ENCODE measurements at regions not wholly inside any gene's neighbourhood (a gene's known extent, or its start where the extent isn't known, plus 50 kb on each side); places are given as distances from the start of the nearest gene placed in this dataset.
A peak's percentile ranks its signal among the peaks of the same experiment; 100 is the strongest.
"Not testable (repeated sequence)": the region's sequence is repeated elsewhere in the genome, so short reads cannot be mapped to it uniquely, and the experiment has no call there.

DNA sequence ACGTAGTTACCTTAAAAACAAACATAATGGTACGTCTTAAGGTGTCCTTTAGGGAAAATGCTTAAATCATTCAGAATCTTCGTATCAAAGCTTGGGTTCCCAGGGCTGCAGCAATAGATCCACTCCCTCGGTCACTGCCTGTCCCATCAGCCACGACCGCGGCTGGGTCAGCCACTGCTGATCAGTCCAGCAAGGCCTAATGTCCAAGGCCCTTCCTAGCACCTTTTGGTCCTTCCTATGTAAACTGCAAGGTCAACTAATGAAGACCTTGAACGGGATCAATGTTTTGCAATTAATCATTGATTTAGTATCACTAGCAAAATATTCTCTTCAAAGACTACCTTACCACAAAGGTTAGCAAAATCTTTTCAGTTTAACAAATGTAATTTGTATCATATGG, 122.2 kb upstream of the IGF1R start:
- no peak for DNase-seq (ENCODE audit: low read depth)

DNA sequence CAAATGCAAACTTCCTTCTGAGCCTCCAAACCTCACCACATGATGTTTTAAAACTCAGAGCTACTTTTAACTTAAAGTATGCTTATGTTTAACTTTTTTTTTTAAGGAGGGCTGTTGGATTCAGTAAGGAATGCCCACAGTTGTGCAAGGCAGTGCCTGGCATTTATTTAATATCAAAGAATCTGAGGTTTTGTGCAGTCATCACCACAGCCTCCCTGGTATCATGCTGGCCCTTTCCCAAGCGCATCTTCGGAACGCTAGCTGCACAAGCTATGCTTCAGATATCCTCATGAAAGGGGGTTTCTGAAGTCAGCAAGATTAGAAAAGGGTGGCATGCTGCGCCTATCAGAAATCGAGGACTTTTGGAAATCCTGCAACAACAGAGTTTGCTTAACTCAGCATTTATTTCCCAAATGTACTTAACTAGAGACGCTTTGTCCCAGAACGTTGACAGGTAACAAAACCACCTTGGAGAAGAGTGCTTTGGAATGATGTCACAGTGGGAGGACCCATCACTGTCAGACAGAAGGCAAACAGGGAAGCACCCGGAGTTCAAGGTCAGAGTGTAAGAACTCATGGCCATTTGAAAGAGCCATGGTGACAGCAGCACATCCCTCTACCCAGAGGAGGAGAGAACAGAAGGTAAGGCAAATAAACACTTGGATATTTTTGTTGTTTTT, 120.2 kb upstream of the IGF1R start:
- no peak for DNase-seq (ENCODE audit: low read depth)

DNA sequence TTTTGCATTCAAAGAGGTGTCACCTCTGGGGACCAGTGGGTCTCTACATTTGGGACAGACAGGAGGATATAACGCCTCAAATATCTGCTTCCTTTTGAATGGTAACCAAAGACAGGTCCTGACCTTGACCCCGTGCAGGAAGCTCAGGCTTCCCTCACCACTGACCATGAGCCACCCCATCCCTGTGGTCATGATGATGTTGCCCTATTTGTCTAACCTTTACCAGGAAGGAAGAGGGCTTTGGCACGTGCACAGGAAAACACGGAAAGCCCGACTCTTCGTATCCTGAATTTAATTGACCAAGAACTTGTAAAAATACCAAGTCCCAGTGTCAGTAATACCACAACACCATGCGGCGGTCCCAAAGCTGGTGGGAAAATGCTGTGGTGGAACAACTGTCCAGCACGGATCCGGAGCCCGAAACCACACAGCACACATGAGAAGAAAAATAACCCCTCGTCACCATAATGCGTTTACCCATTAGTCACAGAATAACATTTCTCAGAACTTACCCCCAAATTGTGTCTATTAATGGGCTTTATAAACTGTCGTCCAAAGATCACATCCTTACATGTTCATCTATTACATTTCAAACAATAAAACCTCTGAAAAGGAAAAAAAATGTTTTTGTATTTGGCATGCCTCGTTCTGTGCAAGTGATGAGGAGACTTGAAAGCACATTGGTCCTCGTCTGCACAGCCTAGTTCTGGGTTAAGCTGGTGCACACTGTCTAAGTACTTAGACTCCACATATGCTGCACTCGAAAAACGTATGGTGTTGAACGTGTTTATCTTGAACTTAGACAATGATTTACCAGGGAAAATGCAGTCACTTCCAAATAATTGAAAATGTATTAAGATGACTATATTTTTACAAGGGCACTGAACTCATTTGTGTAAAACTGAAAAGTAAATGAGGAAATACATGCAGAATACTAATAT, 118.9 kb upstream of the IGF1R start:
- DNase-seq (ENCODE audit: low read depth), result no peak

DNA sequence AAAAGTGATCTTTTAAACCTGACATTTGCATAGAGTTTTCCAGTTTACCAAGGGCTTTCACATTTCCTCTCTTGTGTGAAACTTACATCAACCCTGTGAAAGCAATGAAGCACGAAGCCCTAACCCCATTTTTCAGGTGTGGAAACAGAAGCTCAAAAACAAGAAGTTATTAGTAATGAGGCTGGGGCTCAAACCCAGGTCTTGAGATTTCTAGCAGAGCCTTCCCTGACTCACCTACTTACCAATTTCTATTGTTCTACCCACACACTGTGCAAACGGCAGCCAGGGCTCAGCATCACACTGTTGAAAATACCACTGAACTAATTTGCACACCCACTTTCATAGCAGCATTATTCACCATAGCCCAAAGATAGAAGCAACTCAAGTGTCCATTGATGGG, 117.8 kb upstream of the IGF1R start:
- DNase-seq (ENCODE audit: low read depth), result no peak

GRCh38 chr15:98532063-98532462, 116.3 kb upstream of the IGF1R start:
- no peak for DNase-seq (ENCODE audit: low read depth)

DNA sequence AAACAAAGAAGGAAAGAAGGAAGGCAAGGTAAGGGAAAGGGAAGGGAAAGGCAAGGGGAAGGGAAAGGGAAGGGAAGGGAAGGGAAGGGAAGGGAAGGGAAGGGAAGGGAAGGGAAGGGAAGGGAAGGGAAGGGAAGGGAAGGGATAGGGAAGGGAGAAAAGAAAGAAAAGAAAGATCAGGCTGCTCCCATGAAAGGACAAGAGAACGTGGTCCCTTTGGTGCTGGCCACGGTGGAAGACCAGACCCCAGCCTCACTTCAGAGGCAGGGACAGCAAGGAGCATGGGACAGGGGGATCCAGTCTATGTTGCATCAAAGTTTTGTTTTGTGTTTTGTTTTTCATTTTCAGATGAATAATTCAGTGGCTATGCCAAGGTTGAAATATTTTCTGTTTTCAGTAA, 111.4 kb upstream of the IGF1R start:
- no peak for DNase-seq (ENCODE audit: low read depth)

DNA sequence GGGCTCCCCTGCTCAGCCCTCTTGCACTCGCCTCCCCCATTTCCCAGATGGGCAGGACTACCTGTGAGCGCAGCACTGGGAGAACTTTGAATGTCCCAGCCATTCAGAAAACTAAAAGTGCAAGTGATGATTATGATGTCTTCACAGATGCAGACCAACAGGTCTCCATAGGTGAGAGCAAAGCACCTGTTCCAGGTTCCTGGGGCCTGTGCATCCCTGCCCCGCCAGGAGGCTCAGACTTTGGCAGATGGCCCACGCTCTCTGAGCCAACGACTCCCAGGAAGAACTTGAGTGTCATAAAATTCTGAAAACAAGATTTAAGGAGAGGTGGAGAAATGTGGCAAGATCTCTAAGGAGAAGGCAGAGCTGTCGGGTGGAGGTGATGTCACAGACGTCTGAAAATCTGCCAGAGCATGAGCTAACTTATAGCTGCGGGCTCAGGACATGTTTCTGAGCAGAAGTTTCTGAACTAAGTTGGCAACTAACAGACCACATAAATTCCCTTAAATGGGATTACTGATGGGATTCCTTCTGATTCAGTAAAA, 110.8 kb upstream of the IGF1R start:
- no peak for DNase-seq (ENCODE audit: low read depth)

DNA sequence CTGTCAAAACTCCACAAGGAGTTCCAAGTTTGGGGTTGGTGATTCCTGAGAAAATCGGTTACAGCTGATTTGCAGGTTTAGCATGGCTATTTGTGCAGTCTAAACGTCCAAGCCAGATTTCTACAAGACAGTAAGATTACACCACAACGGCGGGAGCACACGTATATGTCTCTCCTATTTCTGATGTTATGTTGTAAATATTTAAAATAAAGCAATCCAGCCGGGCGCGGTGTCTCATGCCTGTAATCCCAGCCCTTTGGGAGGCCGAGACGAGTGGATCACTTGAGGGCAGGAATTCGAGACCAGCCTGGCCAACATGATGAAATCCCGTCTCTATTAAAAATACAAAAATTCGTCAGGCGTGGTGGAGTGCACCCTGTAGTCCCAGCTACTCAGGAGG, 106.8 kb upstream of the IGF1R start:
- DNase-seq (ENCODE audit: low read depth), result no peak

DNA sequence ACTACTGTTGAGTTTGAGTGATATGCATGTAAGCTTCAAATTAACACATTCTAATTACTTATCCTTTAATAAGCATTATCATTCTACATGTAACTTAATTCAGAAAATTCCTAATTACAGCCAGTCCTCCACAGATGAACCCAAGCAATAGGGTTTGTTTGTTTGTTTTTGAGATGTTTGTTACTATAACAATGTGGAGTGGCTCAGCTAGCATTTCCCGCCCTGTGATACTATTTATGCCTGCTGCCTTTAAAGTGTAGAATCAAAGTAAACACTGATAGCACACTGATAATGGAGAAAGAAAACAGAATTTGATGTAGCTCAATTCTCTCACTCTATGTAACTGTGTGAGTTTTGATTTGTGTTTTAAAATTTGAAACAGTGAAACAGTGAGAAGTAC, 105.1 kb upstream of the IGF1R start:
- DNase-seq (ENCODE audit: low read depth), result no peak

- DNase-seq (ENCODE audit: low read depth), result no peak
These were observed 102.0 kb upstream of the IGF1R start for GRCh38 chr15:98546329-98546728.

DNA sequence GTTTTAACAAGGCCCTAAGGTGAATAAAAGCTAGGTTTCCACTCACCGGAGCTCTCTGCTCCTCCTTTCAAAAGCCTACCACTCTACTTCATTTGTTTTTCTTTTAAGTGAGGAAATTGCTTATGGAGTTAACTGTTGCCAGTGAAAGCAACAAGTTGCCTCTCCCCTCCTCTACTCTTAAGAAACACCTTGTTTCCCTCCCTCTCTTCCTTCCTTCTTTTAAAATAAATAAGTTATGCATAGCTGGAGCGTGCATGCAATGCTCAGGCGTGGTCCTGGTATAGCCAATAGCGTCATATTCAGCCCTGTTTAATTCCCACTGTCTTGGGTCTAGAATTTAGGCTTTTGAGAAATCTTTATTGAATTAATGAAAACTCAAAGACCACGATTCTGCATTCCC, 101.1 kb upstream of the IGF1R start:
- no peak for DNase-seq (ENCODE audit: low read depth)

- no peak for DNase-seq (ENCODE audit: low read depth)
These were observed 100.6 kb upstream of the IGF1R start for GRCh38 chr15:98547741-98548138.

DNA sequence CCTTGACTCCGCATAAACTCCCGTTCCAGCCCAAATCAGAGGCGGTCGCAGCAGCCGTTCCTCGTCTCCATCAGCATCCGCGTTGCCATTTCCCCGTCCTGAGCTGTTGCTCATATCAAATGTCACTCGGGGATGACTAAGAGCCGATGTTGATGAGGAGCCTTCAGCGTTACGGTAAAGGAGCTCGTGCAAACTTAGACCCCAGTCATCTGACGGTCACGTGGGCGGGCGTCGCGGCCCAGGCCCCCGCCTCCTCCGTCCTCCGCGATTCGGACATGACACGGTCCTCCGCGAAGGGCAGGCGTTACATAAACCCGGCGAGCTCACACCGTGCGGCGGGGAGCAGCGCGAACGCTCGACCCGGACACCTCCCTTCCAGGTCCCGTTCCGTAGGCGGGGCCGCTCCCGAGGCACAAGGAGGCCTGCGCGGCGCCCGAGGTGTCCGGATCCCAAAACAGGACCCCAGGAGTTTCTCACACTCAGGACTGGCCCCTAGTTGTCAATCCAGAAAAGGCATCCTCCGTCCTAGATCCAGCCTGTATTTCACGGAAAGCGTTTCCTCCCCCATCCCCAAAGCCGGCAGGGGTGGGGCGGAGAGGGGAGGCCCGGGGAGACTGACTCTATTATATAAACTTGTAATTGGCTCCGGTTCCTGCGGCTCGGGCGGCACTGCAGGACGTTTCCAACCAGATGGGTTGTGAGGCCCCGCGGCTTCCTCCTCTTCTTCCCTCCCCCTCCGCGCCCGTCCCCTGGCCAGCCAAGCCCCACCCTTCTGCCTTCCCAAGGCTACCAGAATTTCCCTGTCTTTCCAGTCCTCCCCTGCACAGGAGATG, 100.0 kb upstream of the IGF1R start:
- DNase-seq (ENCODE audit: low read depth), result peak; percentile 67

DNA sequence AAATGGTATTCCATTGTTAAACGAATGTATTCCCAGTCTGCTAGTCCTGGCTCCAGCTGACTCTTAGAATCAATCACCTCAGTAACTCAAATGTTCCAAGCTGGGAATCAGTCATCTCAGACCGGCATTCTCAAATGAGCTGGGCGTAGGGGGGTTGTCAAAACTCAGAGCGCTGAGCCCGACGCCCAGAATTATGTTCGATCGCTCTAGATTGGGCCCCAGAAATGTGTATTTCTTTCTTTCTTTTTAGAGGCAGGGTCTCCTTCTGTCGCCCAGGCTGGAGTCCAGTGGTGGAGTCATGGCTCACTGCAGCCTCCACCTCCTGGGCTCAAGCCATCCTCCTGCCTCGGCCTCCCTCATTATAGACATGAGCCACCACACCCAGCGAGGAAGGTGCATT, 99.3 kb upstream of the IGF1R start:
- no peak for DNase-seq (ENCODE audit: low read depth)

DNA sequence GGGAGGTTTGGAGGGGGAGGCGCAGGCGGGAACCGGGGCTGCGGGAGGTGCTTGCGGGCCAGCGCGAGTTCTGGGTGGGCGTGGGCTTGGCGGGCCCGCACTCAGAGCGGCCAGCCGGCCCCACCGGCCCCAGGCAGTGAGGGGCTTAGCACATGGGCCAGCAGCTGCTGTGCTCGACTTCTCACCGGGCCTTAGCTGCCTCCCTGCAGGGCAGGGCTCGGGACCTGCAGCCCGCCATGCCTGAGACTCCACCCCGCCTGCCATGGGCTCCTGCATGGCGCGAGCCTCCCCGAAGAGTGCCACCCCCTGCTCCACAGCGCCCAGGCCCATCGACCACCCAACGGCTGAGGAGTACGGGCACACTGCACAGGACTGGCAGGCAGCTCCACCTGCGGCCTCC, 98.6 kb upstream of the IGF1R start:
- DNase-seq (ENCODE audit: low read depth), result no peak

DNA sequence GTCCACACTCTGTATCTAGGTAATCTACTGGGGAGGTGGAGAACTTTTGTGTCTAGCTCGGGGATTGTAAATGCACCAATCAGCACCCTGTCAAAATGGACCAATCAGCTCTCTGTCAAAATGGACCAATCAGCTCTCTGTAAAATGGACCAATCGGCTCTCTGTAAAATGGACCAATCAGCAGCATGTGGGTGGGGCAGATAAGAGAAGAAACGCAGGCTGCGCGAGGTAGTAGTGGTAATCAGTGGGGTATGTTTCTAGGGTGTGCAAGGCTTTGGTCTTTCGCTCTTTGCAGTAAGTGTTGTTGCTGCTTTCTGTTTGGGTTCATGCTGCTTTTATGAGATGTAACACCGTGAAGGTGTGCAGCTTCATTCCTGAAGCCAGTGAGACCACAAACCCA, 98.0 kb upstream of the IGF1R start:
- DNase-seq (ENCODE audit: low read depth), result not testable (repeated sequence)

- DNase-seq (ENCODE audit: low read depth), result no peak
These were observed 96.3 kb upstream of the IGF1R start for GRCh38 chr15:98551936-98552562.

DNA sequence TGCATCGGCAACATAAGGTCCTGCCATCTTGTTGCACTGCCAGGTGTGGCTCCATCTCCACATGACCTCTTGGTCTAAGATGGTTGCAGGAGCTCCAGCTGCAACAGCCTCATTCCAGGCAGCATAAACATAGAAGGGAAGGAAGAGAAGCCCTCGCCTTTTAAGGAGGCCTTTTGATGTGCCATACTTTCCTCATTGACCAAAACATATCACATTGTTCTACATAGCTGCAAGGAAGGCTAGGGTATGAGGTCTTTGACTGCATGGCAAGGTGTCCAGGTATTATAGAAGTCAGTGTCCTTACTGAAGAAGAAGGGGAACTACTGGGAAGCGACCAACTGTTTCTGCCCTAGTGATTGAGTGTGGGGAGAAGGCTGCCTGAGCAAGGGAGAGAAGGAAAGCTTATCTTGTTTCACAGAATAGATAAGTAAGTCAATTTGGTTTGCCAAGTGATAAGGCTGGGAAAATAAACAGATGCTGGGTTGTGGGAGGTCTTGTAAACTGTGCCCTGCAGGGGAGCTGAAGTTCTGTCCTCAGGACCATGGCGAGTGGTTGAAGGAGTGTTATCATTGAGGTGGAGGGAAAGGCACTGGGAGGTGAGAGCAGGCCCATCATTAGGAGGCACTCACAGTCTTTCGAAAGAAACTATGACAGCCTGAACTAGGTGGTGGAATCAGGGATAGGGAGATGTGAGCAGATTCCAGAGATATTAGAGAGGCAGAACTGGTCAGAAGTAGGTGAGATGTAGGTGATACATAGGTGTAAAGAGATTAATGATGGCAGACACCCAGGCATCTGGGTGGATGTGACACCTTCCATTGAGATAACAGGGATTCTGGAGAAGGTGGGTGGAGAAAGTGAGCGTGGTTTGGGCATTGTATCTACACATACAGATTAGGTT, 93.8 kb upstream of the IGF1R start:
- DNase-seq (ENCODE audit: low read depth), result no peak

DNA sequence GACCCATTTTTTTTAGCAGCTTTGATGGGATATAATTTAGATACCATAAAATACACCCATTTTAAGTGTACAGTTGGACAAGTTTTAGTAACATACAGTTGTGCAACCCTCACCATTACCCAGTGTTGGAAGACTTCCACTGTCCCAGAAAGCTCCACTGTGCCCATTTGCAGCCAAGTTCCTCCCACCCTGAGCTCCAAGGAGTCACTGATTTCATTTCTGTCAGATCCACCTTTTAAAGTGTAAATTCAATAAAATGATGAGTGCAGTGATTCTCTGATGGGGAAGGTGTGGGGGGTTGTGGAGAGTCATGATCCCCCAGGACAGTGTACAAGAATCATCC, 93.2 kb upstream of the IGF1R start:
- no peak for DNase-seq (ENCODE audit: low read depth)

- no peak for DNase-seq (ENCODE audit: low read depth)
These were observed 92.0 kb upstream of the IGF1R start for GRCh38 chr15:98556321-98556720.

GRCh38 chr15:98560338-98560737, 88.0 kb upstream of the IGF1R start:
- no peak for DNase-seq (ENCODE audit: low read depth)
